Endodermal cell (in vitro differentiated cells): ENCODE measurements at regions not wholly inside any gene's neighbourhood (a gene's known extent, or its start where the extent isn't known, plus 50 kb on each side); places are given as distances from the start of the nearest gene placed in this dataset.

Experiments used
- DNase-seq: peaks from one replicate; pipeline ENCODE4 v3.0.0-alpha.2; 2017
- H3K27ac ChIP-seq: 2 replicates; pipeline ENCODE4 v1.5.1; 2013; ENCODE audit warnings: mild to moderate bottlenecking, low read depth, low read length, moderate library complexity
- H3K27me3 ChIP-seq: 2 replicates; pipeline ENCODE4 v1.6.1; 2013; ENCODE audit warnings: mild to moderate bottlenecking, low read length, moderate library complexity; ENCODE audit not compliant: insufficient read depth, control insufficient read depth, poor library complexity, severe bottlenecking
- H3K36me3 ChIP-seq: 2 replicates; pipeline ENCODE4 v1.7.0; 2013; ENCODE audit warnings: mild to moderate bottlenecking, low read length, moderate library complexity; ENCODE audit not compliant: control insufficient read depth, insufficient read depth
- H3K4me1 ChIP-seq: one replicate; pipeline ENCODE4 v1.7.0; 2013; ENCODE audit warnings: low read length; ENCODE audit not compliant: control insufficient read depth, insufficient read depth
- H3K4me3 ChIP-seq: 2 replicates; pipeline ENCODE4 v1.5.1; 2013; ENCODE audit warnings: mild to moderate bottlenecking, low read length, moderate library complexity
- H3K9ac ChIP-seq: 2 replicates; pipeline ENCODE4 v1.6.1; 2013; ENCODE audit warnings: mild to moderate bottlenecking, low read length, moderate library complexity; ENCODE audit not compliant: poor library complexity, severe bottlenecking; ENCODE audit errors: extremely low read depth
- H3K9me3 ChIP-seq: 2 replicates; pipeline ENCODE4 v1.6.1; 2013; ENCODE audit warnings: mild to moderate bottlenecking, low read length, moderate library complexity; ENCODE audit not compliant: control insufficient read depth
- H3K27ac Mint-ChIP-seq: 2 replicates; pipeline ENCODE4 v1.8.0; 2020; ENCODE audit warnings: mixed read lengths
- H3K27me3 Mint-ChIP-seq: 2 replicates; pipeline ENCODE4 v1.8.0; 2021; ENCODE audit warnings: mild to moderate bottlenecking, mixed read lengths; ENCODE audit not compliant: insufficient read depth
- H3K36me3 Mint-ChIP-seq: 2 replicates; pipeline ENCODE4 v1.8.0; 2020; ENCODE audit warnings: low read depth, mixed read lengths
- H3K4me1 Mint-ChIP-seq: 2 replicates; pipeline ENCODE4 v1.8.0; 2020; ENCODE audit warnings: mixed read lengths
- H3K4me3 Mint-ChIP-seq: 2 replicates; pipeline ENCODE4 v1.8.0; 2020; ENCODE audit warnings: mild to moderate bottlenecking, moderate library complexity, mixed read lengths
- H3K9me3 Mint-ChIP-seq: 2 replicates; pipeline ENCODE4 v1.8.0; 2020; ENCODE audit warnings: mild to moderate bottlenecking, mixed read lengths
- WGBS, 2 experiments: methylation state at CpG; one replicate each; pipeline versions ENCODE4 v1.1.5 to v1.1.7; 2013; ENCODE audit warnings: missing lambda C conversion rate in 2 of 2, mixed read lengths in 1 of 2; ENCODE audit not compliant: insufficient coverage in 1 of 2, insufficient read length in 1 of 2; 5-methylcytosine and 5-hydroxymethylcytosine counted together
- TF ChIP-seq, protein P1 (sequence below): fragments of 200-600 bp; sonication (generic); conservative IDR thresholded peaks from 2 replicates; pipeline ENCODE4 v1.5.0; 2021; ENCODE audit warnings: antibody characterized with exemption, mild to moderate bottlenecking

DNA sequence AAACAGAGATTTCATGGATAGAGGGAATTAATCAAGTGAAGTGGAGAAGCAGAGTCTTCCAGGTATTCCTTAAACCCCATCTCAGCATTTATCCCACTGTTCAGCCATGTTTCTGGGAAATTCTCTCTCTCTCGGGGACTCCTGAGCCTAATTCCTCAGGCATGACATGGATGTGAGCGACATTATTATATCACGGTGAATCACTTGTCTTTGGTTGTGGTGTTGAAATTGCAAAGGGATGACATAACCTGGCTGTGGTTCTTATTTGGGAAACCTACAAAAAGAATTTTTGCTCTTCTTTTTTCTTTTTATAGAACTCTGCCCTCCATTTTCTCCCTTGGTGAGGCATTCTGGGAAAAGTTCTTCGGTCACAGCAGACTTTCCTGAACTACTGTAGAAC is 457.9 kb upstream of the PTGER4 start:
- no peak overlapping the region for H3K4me3 ChIP-seq
- H3K36me3 ChIP-seq, result no peaks in the 10 kb centered on the region
- H3K9me3 ChIP-seq, result peaks cover 4% of the 10 kb centered on the region
- no peak overlapping the region for H3K27ac ChIP-seq
- Mint-ChIP-seq H3K4me3 (no peak overlapping the region), H3K27ac (no peak overlapping the region), H3K27me3 (no peaks in the 10 kb centered on the region), H3K36me3 (no peaks in the 10 kb centered on the region), H3K9me3 (peaks cover 3% of the 10 kb centered on the region), H3K4me1 (peaks cover 24% of the 10 kb centered on the region)
- TF ChIP-seq, protein P1, sequence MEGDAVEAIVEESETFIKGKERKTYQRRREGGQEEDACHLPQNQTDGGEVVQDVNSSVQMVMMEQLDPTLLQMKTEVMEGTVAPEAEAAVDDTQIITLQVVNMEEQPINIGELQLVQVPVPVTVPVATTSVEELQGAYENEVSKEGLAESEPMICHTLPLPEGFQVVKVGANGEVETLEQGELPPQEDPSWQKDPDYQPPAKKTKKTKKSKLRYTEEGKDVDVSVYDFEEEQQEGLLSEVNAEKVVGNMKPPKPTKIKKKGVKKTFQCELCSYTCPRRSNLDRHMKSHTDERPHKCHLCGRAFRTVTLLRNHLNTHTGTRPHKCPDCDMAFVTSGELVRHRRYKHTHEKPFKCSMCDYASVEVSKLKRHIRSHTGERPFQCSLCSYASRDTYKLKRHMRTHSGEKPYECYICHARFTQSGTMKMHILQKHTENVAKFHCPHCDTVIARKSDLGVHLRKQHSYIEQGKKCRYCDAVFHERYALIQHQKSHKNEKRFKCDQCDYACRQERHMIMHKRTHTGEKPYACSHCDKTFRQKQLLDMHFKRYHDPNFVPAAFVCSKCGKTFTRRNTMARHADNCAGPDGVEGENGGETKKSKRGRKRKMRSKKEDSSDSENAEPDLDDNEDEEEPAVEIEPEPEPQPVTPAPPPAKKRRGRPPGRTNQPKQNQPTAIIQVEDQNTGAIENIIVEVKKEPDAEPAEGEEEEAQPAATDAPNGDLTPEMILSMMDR, result no peak
- H3K9ac ChIP-seq, result no peak overlapping the region
- no peaks in the 10 kb centered on the region for H3K27me3 ChIP-seq
- no peak for DNase-seq
- WGBS, 2 experiments, result 93 to 96% methylated on average over 4 of the region's 4 CpGs
- peaks cover 5% of the 10 kb centered on the region for H3K4me1 ChIP-seq

DNA sequence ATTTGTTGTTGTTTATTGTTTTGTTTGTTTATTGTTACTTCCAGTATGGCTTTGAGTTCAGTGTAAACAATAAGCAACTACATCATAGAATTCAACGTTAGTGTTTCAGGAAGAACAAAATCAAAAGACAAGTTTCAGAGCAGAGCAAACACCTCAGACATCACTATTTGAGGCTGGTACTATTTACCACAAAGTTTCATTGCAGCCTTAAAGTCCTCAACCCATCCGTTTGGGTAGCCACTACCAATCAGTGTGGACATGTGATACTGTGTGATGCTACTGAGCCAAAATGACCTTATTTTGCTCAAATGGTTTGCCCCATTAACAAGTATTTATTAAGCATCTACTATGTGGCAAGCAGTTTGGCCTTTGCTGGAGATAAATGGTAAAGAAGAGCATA is 458.5 kb upstream of the PTGER4 start:
- no peak overlapping the region for H3K4me3 ChIP-seq
- Mint-ChIP-seq H3K36me3 (no peaks in the 10 kb centered on the region), H3K4me1 (peaks cover 19% of the 10 kb centered on the region), H3K4me3 (no peak overlapping the region), H3K27ac (no peak overlapping the region), H3K9me3 (peaks cover 3% of the 10 kb centered on the region), H3K27me3 (no peaks in the 10 kb centered on the region)
- no peaks in the 10 kb centered on the region for H3K27me3 ChIP-seq
- peaks cover 5% of the 10 kb centered on the region for H3K4me1 ChIP-seq
- no peak overlapping the region for H3K27ac ChIP-seq
- 80 to 90% methylated on average over 2 of the region's 2 CpGs for WGBS, 2 experiments
- no peak for DNase-seq
- TF ChIP-seq, protein P1, result no peak
- no peak overlapping the region for H3K9ac ChIP-seq
- no peaks in the 10 kb centered on the region for H3K36me3 ChIP-seq
- peaks cover 4% of the 10 kb centered on the region for H3K9me3 ChIP-seq

DNA sequence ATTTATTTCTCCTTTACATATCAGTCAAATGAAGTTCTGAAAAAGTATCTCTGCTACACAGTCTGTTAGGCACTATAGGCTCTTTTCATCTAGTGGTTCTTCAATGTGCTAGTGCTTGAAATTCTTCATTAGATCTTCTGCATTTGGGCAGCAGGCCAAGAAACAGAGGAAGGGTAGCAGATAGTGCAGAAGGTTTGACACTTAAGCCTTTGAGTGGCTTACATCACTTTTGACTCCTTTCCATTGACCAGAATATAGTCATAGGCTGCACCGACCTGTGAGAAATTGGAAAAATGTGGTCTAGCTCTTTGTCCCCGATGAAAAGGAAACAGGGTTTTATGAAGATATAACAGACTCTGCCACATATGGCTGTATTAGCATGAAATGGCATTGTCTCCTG is 459.5 kb upstream of the PTGER4 start:
- peaks cover 5% of the 10 kb centered on the region for H3K4me1 ChIP-seq
- no peak overlapping the region for H3K27ac Mint-ChIP-seq
- no peaks in the 10 kb centered on the region for H3K36me3 Mint-ChIP-seq
- no peak overlapping the region for H3K9ac ChIP-seq
- peaks cover 4% of the 10 kb centered on the region for H3K9me3 ChIP-seq
- no peak overlapping the region for H3K4me3 Mint-ChIP-seq
- DNase-seq, result no peak
- H3K9me3 Mint-ChIP-seq, result peaks cover 3% of the 10 kb centered on the region
- H3K4me3 ChIP-seq, result no peak overlapping the region
- peaks cover 15% of the 10 kb centered on the region for H3K4me1 Mint-ChIP-seq
- no peak overlapping the region for H3K27ac ChIP-seq
- H3K27me3 Mint-ChIP-seq, result no peaks in the 10 kb centered on the region
- H3K36me3 ChIP-seq, result no peaks in the 10 kb centered on the region
- 96 to 100% methylated on average over 2 of the region's 2 CpGs for WGBS, 2 experiments
- no peaks in the 10 kb centered on the region for H3K27me3 ChIP-seq
- TF ChIP-seq, protein P1, result no peak
